ENCODE measurements at regions not wholly inside any gene's neighbourhood (a gene's known extent, or its start where the extent isn't known, plus 50 kb on each side); places are given as distances from the start of the nearest gene placed in this dataset.
"Not testable (repeated sequence)": the region's sequence is repeated elsewhere in the genome, so short reads cannot be mapped to it uniquely, and the experiment has no call there.

DNA sequence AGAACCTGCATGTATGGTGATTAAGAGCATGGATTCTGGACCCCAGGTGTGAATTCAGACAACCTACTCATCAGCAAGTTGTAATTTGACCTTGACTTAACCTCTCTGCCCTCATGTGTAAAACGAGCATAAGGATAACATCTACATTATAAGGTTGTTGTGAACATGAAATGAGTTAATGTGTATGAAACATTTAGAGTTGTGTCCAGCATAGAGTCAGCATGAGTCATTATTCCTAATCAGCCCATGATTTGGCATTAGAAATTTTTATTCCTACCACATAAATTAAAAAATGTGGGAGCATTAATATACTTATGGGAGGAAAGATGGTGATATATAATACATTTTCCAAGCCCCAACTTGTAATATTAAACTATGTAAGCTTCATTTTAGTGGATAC is 95.9 kb upstream of the DDHD1 start:
- Histone ChIP-seq H3K4me1 (ENCODE audit: control insufficient read depth in 2 of 2, insufficient read depth in 2 of 2, low read length in 2 of 2) (no peaks in the 10 kb centered on the region), H3K79me2 (ENCODE audit: control insufficient read depth, insufficient read depth, low read length) (no peaks in the 10 kb centered on the region), H3K9ac (ENCODE audit: low read length) (no peak overlapping the region), H4K20me1 (ENCODE audit: control insufficient read depth, insufficient read depth, low read length, poor library complexity, severe bottlenecking) (no peaks in the 10 kb centered on the region), H3K27ac (ENCODE audit: low read length in 2 of 2) (no peak overlapping the region), H2AFZ (ENCODE audit: insufficient read depth, low read depth, low read length, poor library complexity, severe bottlenecking) (no peak overlapping the region), H3K36me3 (replicated peaks in 1 of 2; ENCODE audit: control extremely low read depth in 1 of 2, control insufficient read depth in 1 of 2, extremely low read depth in 1 of 2, insufficient read depth in 2 of 2, low read length in 1 of 2) (no peaks in the 10 kb centered on the region), H3K9me3 (ENCODE audit: control extremely low read depth in 1 of 3, control insufficient read depth in 2 of 3, insufficient read depth in 1 of 3, low read length in 2 of 3) (peaks cover 0 to 2% (median under 1%) of the 10 kb centered on the region in 3 donors), H3K4me2 (replicated peaks; ENCODE audit: low read depth, low read length, poor library complexity, severe bottlenecking) (no peak overlapping the region), H3K27me3 (replicated peaks in 1 of 4; ENCODE audit: control extremely low read depth in 1 of 4, control insufficient read depth in 3 of 4, insufficient read depth in 4 of 4, low read length in 3 of 4) (no peaks in the 10 kb centered on the region), H3K4me3 (ENCODE audit: control extremely low read depth in 1 of 5, extremely low read depth in 1 of 5, insufficient read depth in 1 of 5, low read depth in 2 of 5, low read length in 4 of 5) (no peak overlapping the region)
- DNase-seq (no peak), ATAC-seq (ENCODE audit: low read depth) (no peak)
- Mint-ChIP-seq H3K4me3 (no peak overlapping the region), H3K9me3 (ENCODE audit: insufficient read depth) (peaks cover 5% of the 10 kb centered on the region), H3K4me1 (no peaks in the 10 kb centered on the region), H3K27ac (no peak overlapping the region), H3K27me3 (no peaks in the 10 kb centered on the region)
- ChIA-PET CTCF (no interaction called here), POLR2A (no interaction called here)
- intact Hi-C loops (cut with micrococcal nuclease) = no loop called here
- TF ChIP-seq, protein P1, sequence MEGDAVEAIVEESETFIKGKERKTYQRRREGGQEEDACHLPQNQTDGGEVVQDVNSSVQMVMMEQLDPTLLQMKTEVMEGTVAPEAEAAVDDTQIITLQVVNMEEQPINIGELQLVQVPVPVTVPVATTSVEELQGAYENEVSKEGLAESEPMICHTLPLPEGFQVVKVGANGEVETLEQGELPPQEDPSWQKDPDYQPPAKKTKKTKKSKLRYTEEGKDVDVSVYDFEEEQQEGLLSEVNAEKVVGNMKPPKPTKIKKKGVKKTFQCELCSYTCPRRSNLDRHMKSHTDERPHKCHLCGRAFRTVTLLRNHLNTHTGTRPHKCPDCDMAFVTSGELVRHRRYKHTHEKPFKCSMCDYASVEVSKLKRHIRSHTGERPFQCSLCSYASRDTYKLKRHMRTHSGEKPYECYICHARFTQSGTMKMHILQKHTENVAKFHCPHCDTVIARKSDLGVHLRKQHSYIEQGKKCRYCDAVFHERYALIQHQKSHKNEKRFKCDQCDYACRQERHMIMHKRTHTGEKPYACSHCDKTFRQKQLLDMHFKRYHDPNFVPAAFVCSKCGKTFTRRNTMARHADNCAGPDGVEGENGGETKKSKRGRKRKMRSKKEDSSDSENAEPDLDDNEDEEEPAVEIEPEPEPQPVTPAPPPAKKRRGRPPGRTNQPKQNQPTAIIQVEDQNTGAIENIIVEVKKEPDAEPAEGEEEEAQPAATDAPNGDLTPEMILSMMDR (IDR thresholded peaks at IDR 0.05) = no peak
- TF ChIP-seq EZH2 (IDR thresholded peaks at IDR 0.05; ENCODE audit: borderline replicate concordance, insufficient read depth, low read depth, low read length, poor library complexity, severe bottlenecking) = no peak
- WGBS (ENCODE audit: insufficient coverage) = no CpG with 5 or more reads among the region's 1 CpG

GRCh38 chr14:53247596-53248370 is 94.7 kb upstream of the DDHD1 start:
- intact Hi-C loops (cut with micrococcal nuclease) = no loop called here
- Mint-ChIP-seq H3K27me3 (no peaks in the 10 kb centered on the region), H3K4me1 (no peaks in the 10 kb centered on the region), H3K27ac (no peak overlapping the region), H3K4me3 (no peak overlapping the region), H3K9me3 (ENCODE audit: insufficient read depth) (peaks cover 2% of the 10 kb centered on the region)
- no peaks in the 10 kb centered on the region for H3K27me3 ChIP-seq (replicated peaks in 1 of 4; ENCODE audit: control extremely low read depth in 1 of 4, control insufficient read depth in 3 of 4, insufficient read depth in 4 of 4, low read length in 3 of 4)
- H3K79me2 ChIP-seq (ENCODE audit: control insufficient read depth, insufficient read depth, low read length) = no peaks in the 10 kb centered on the region
- H3K9ac ChIP-seq (ENCODE audit: low read length) = no peak overlapping the region
- no peak for TF ChIP-seq EZH2 (IDR thresholded peaks at IDR 0.05; ENCODE audit: borderline replicate concordance, insufficient read depth, low read depth, low read length, poor library complexity, severe bottlenecking)
- TF ChIP-seq, protein P1 (IDR thresholded peaks at IDR 0.05) = no peak
- CTCF ChIA-PET = no interaction called here
- no peak overlapping the region for H2AFZ ChIP-seq (ENCODE audit: insufficient read depth, low read depth, low read length, poor library complexity, severe bottlenecking)
- no peak overlapping the region for H3K4me3 ChIP-seq (ENCODE audit: control extremely low read depth in 1 of 5, extremely low read depth in 1 of 5, insufficient read depth in 1 of 5, low read depth in 2 of 5, low read length in 4 of 5)
- H3K9me3 ChIP-seq (ENCODE audit: control extremely low read depth in 1 of 3, control insufficient read depth in 2 of 3, insufficient read depth in 1 of 3, low read length in 2 of 3) = peaks cover 0 to 13% (median 2%) of the 10 kb centered on the region in 3 donors
- no peak for DNase-seq
- H4K20me1 ChIP-seq (ENCODE audit: control insufficient read depth, insufficient read depth, low read length, poor library complexity, severe bottlenecking) = no peaks in the 10 kb centered on the region
- POLR2A ChIA-PET = no interaction called here
- H3K4me2 ChIP-seq (replicated peaks; ENCODE audit: low read depth, low read length, poor library complexity, severe bottlenecking) = no peak overlapping the region
- 79% methylated on average over 4 of the region's 4 CpGs for WGBS (ENCODE audit: insufficient coverage)
- no peaks in the 10 kb centered on the region for H3K36me3 ChIP-seq (replicated peaks in 1 of 2; ENCODE audit: control extremely low read depth in 1 of 2, control insufficient read depth in 1 of 2, extremely low read depth in 1 of 2, insufficient read depth in 2 of 2, low read length in 1 of 2)
- ATAC-seq (ENCODE audit: low read depth) = no peak
- no peak overlapping the region for H3K27ac ChIP-seq (ENCODE audit: low read length in 2 of 2)
- H3K4me1 ChIP-seq (ENCODE audit: control insufficient read depth in 2 of 2, insufficient read depth in 2 of 2, low read length in 2 of 2) = no peaks in the 10 kb centered on the region

- H3K4me1 Mint-ChIP-seq; H3K27me3 ChIP-seq (replicated peaks in 1 of 4; ENCODE audit: control extremely low read depth in 1 of 4, control insufficient read depth in 3 of 4, insufficient read depth in 4 of 4, low read length in 3 of 4); H4K20me1 ChIP-seq (ENCODE audit: control insufficient read depth, insufficient read depth, low read length, poor library complexity, severe bottlenecking); H3K79me2 ChIP-seq (ENCODE audit: control insufficient read depth, insufficient read depth, low read length); CTCF ChIA-PET; ATAC-seq (ENCODE audit: low read depth); H3K27ac Mint-ChIP-seq; H3K9ac ChIP-seq (ENCODE audit: low read length); POLR2A ChIA-PET; H3K4me3 Mint-ChIP-seq; H2AFZ ChIP-seq (ENCODE audit: insufficient read depth, low read depth, low read length, poor library complexity, severe bottlenecking); intact Hi-C loops (cut with micrococcal nuclease); H3K27ac ChIP-seq (ENCODE audit: low read length in 2 of 2); H3K27me3 Mint-ChIP-seq; H3K4me1 ChIP-seq (ENCODE audit: control insufficient read depth in 2 of 2, insufficient read depth in 2 of 2, low read length in 2 of 2); H3K4me2 ChIP-seq (replicated peaks; ENCODE audit: low read depth, low read length, poor library complexity, severe bottlenecking); H3K4me3 ChIP-seq (ENCODE audit: control extremely low read depth in 1 of 5, extremely low read depth in 1 of 5, insufficient read depth in 1 of 5, low read depth in 2 of 5, low read length in 4 of 5); DNase-seq; H3K36me3 ChIP-seq (replicated peaks in 1 of 2; ENCODE audit: control extremely low read depth in 1 of 2, control insufficient read depth in 1 of 2, extremely low read depth in 1 of 2, insufficient read depth in 2 of 2, low read length in 1 of 2): not testable (repeated sequence)
- peaks cover 0 to 13% (median 5%) of the 10 kb centered on the region in 3 donors for H3K9me3 ChIP-seq (ENCODE audit: control extremely low read depth in 1 of 3, control insufficient read depth in 2 of 3, insufficient read depth in 1 of 3, low read length in 2 of 3)
- peaks cover 11% of the 10 kb centered on the region for H3K9me3 Mint-ChIP-seq (ENCODE audit: insufficient read depth)
- 100% methylated on average over 2 of the region's 3 CpGs for WGBS (ENCODE audit: insufficient coverage)
These were observed 89.8 kb upstream of the DDHD1 start for GRCh38 chr14:53242898-53243297.

Data from B cell (primary cell).